SK-N-SH treated with all-trans-retinoic acid at 6 μM for 48 hours (cell line): ENCODE measurements at regions not wholly inside any gene's neighbourhood (a gene's known extent, or its start where the extent isn't known, plus 50 kb on each side); places are given as distances from the start of the nearest gene placed in this dataset.

Experiments used
- ARNTL ChIP-seq: fragments of 450-650 bp; formaldehyde crosslinking; IDR thresholded peaks from 2 replicates; pipeline ENCODE4 v1.5.0; 2020; ENCODE audit warnings: low read depth, mild to moderate bottlenecking, moderate library complexity, borderline replicate concordance
- RARB ChIP-seq: fragments of 250-450 bp; sonication (Bioruptor Pico); IDR thresholded peaks from 2 replicates; pipeline ENCODE4 v1.8.0; 2021; ENCODE audit warnings: mild to moderate bottlenecking, moderate library complexity

- TF ChIP-seq RARB (no peak), ARNTL (CRISPR knock-in tag) (no peak)
These were observed 181.2 kb downstream of the WNT5A start for GRCh38 chr3:55305696-55306485.
